HL-60 (cell line): ENCODE measurements at regions not wholly inside any gene's neighbourhood (a gene's known extent, or its start where the extent isn't known, plus 50 kb on each side); places are given as distances from the start of the nearest gene placed in this dataset.

ENCODE experiments used
- CTCF ChIP-seq: IDR thresholded peaks from one replicate; pipeline ENCODE4 v1.5.1; 2011; ENCODE audit warnings: low read length, control low read depth, inconsistent platforms; ENCODE audit not compliant: insufficient read depth
- GABPA ChIP-seq: IDR thresholded peaks from 2 replicates; pipeline ENCODE4 v1.6.1; 2012; ENCODE audit warnings: low read depth
- POLR2AphosphoS5 ChIP-seq: IDR thresholded peaks from 2 replicates; pipeline ENCODE4 v1.6.1; 2012; ENCODE audit warnings: low read depth

GRCh38 chr4:142954415-142954814 lies 108.3 kb upstream of the INPP4B start:
- no peak for TF ChIP-seq POLR2AphosphoS5
- no peak for TF ChIP-seq CTCF
- TF ChIP-seq GABPA = no peak
